ENCODE measurements at regions not wholly inside any gene's neighbourhood (a gene's known extent, or its start where the extent isn't known, plus 50 kb on each side); places are given as distances from the start of the nearest gene placed in this dataset.

GRCh38 chr6:156396791-156397418 is 380.3 kb upstream of the ARID1B start:
- H3K27me3 ChIP-seq, result no peaks in the 10 kb centered on the region
- TF ChIP-seq POLR2AphosphoS5 (IDR thresholded peaks at IDR 0.05), result no peak
- TF ChIP-seq EP300 (IDR thresholded peaks at IDR 0.05), result no peak
- TF ChIP-seq POLR2A (IDR thresholded peaks at IDR 0.05), result no peak
- no peak for TF ChIP-seq CTCF (IDR thresholded peaks at IDR 0.05)
- H3K4me1 ChIP-seq, result no peaks in the 10 kb centered on the region
- H3K9me3 ChIP-seq, result no peaks in the 10 kb centered on the region
- no peaks in the 10 kb centered on the region for H3K36me3 ChIP-seq
- DNase-seq, result peak in 1 of 2 donors; percentile 79
- no peak overlapping the region for H3K4me3 ChIP-seq
- 51 to 67% methylated on average over 31 to 33 of the region's 45 CpGs for WGBS, 2 donors
- no peak for ATAC-seq (ENCODE audit: low FRiP score in 2 of 2)
- no peak overlapping the region for H3K27ac ChIP-seq

GRCh38 chr6:156396068-156396771 is 381.0 kb upstream of the ARID1B start:
- no peak overlapping the region for H3K4me3 ChIP-seq
- H3K9me3 ChIP-seq, result no peaks in the 10 kb centered on the region
- no peak for ATAC-seq (ENCODE audit: low FRiP score in 2 of 2)
- no peak overlapping the region for H3K27ac ChIP-seq
- no peaks in the 10 kb centered on the region for H3K4me1 ChIP-seq
- no peak for TF ChIP-seq POLR2A (IDR thresholded peaks at IDR 0.05)
- no peak for TF ChIP-seq EP300 (IDR thresholded peaks at IDR 0.05)
- no peak for TF ChIP-seq CTCF (IDR thresholded peaks at IDR 0.05)
- TF ChIP-seq POLR2AphosphoS5 (IDR thresholded peaks at IDR 0.05), result no peak
- 55 to 57% methylated on average over 11 of the region's 11 CpGs for WGBS, 2 donors
- no peak for DNase-seq
- H3K27me3 ChIP-seq, result no peaks in the 10 kb centered on the region
- no peaks in the 10 kb centered on the region for H3K36me3 ChIP-seq

GRCh38 chr6:156395276-156395675 is 381.9 kb upstream of the ARID1B start:
- Histone ChIP-seq H3K4me3 (no peak overlapping the region), H3K27ac (no peak overlapping the region), H3K9me3 (no peaks in the 10 kb centered on the region), H3K27me3 (no peaks in the 10 kb centered on the region), H3K4me1 (no peaks in the 10 kb centered on the region), H3K36me3 (no peaks in the 10 kb centered on the region)
- ATAC-seq (ENCODE audit: low FRiP score in 2 of 2), result no peak
- no peak for DNase-seq
- 80 to 86% methylated on average over 6 of the region's 6 CpGs for WGBS, 2 donors
- TF ChIP-seq CTCF (IDR thresholded peaks at IDR 0.05) (no peak), EP300 (IDR thresholded peaks at IDR 0.05) (no peak), POLR2A (IDR thresholded peaks at IDR 0.05) (no peak), POLR2AphosphoS5 (IDR thresholded peaks at IDR 0.05) (no peak)

GRCh38 chr6:156392648-156393047 is 384.5 kb upstream of the ARID1B start:
- WGBS, 2 donors, result 78 to 82% methylated on average over 4 of the region's 4 CpGs
- TF ChIP-seq POLR2A (IDR thresholded peaks at IDR 0.05), result no peak
- TF ChIP-seq EP300 (IDR thresholded peaks at IDR 0.05), result no peak
- no peak for TF ChIP-seq CTCF (IDR thresholded peaks at IDR 0.05)
- TF ChIP-seq POLR2AphosphoS5 (IDR thresholded peaks at IDR 0.05), result no peak
- H3K4me3 ChIP-seq, result no peak overlapping the region
- H3K36me3 ChIP-seq, result no peaks in the 10 kb centered on the region
- H3K4me1 ChIP-seq, result no peaks in the 10 kb centered on the region
- DNase-seq (no peak), ATAC-seq (ENCODE audit: low FRiP score in 2 of 2) (no peak)
- no peaks in the 10 kb centered on the region for H3K9me3 ChIP-seq
- no peak overlapping the region for H3K27ac ChIP-seq
- no peaks in the 10 kb centered on the region for H3K27me3 ChIP-seq

- no peaks in the 10 kb centered on the region for H3K4me1 ChIP-seq
- H3K36me3 ChIP-seq, result no peaks in the 10 kb centered on the region
- no peak for DNase-seq
- H3K27ac ChIP-seq, result no peak overlapping the region
- no peaks in the 10 kb centered on the region for H3K9me3 ChIP-seq
- TF ChIP-seq EP300 (IDR thresholded peaks at IDR 0.05) (no peak), POLR2A (IDR thresholded peaks at IDR 0.05) (no peak), POLR2AphosphoS5 (IDR thresholded peaks at IDR 0.05) (no peak), CTCF (IDR thresholded peaks at IDR 0.05) (no peak)
- 70 to 79% methylated on average over 4 of the region's 4 CpGs for WGBS, 2 donors
- H3K4me3 ChIP-seq, result no peak overlapping the region
- no peaks in the 10 kb centered on the region for H3K27me3 ChIP-seq
- no peak for ATAC-seq (ENCODE audit: low FRiP score in 2 of 2)
These were observed 385.2 kb upstream of the ARID1B start for GRCh38 chr6:156391977-156392376.

Data from upper lobe of left lung (tissue), 6 donors.